ENCODE measurements at regions not wholly inside any gene's neighbourhood (a gene's known extent, or its start where the extent isn't known, plus 50 kb on each side); places are given as distances from the start of the nearest gene placed in this dataset.

DNA sequence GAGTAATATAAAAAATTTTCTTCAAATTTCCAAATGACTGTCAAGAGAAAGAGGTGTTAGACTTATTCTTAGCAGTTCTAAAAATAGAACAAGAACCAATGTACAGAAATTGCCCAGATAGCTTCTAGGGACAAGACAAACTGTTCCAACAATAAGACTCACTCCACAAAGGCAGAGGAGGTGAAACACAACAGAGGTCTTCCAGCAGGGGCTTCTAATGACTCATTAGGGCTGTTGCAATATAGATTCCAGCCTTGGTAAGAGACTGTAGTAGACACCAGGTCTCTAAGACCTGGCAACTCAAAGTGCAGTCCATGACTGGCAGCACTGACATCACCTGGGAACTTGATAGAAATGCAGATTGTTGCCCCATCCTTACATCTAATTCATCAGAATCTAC, 134.6 kb upstream of the VLDLR start:
- H3K9me1 ChIP-seq (replicated peaks; ENCODE audit: control insufficient read depth, extremely low read depth, insufficient read depth, low read length), result no peaks in the 10 kb centered on the region
- no peaks in the 10 kb centered on the region for H3K4me1 ChIP-seq (ENCODE audit: control insufficient read depth, extremely low read depth, insufficient read depth, low read length)
- H3K79me2 ChIP-seq (ENCODE audit: control insufficient read depth, insufficient read depth, low read length), result no peaks in the 10 kb centered on the region
- no TSS peak for BruUV-seq (replicated peaks)
- no peak overlapping the region for H3K4me2 ChIP-seq (ENCODE audit: insufficient read depth, low read length)
- ChIA-PET POLR2A (no interaction called here), CTCF (interaction anchor here (0.8 to 1.3 kb wide), 2 partner anchors 21 to 241 kb away, joined by 3 to 6 read pairs; no protein-coding TSS in a partner anchor)
- peaks cover 0 to 3% of the 10 kb centered on the region in 2 experiments for H3K27me3 ChIP-seq (ENCODE audit: control insufficient read depth in 2 of 2, insufficient read depth in 2 of 2, low read length in 2 of 2)
- H3K9ac ChIP-seq (replicated peaks; ENCODE audit: extremely low read depth, insufficient read depth, low read length), result no peak overlapping the region
- no peaks in the 10 kb centered on the region for H4K20me1 ChIP-seq (replicated peaks; ENCODE audit: control insufficient read depth, extremely low read depth, insufficient read depth, low read length)
- H3K36me3 ChIP-seq (ENCODE audit: control insufficient read depth in 2 of 2, extremely low read depth in 1 of 2, insufficient read depth in 2 of 2, low read length in 2 of 2), result no peaks in the 10 kb centered on the region
- no peak overlapping the region for H2AFZ ChIP-seq (ENCODE audit: low read depth, low read length)
- intact Hi-C loops (cut with micrococcal nuclease), result no loop called here
- no peak for DNase-seq (ENCODE audit: low read depth, low spot score)
- no peak overlapping the region for H3K4me3 ChIP-seq (replicated peaks in 1 of 3; ENCODE audit: insufficient read depth in 1 of 3, low read depth in 1 of 3, low read length in 3 of 3)
- no peaks in the 10 kb centered on the region for H3K9me3 ChIP-seq (replicated peaks; ENCODE audit: control insufficient read depth, insufficient read depth, low read length)
- H3K27ac ChIP-seq (ENCODE audit: insufficient read depth, low read depth, low read length), result no peak overlapping the region
- dilution Hi-C loops (cut with MboI; ENCODE audit: extremely low pct_ligation_motif_present, low sequenced_read_pairs), result no loop called here
- FAIRE-seq, result no peak
- TF ChIP-seq MAX (IDR thresholded peaks at IDR 0.05; ENCODE audit: insufficient read depth, insufficient read length) (no peak), FOS (IDR thresholded peaks at IDR 0.05; ENCODE audit: borderline replicate concordance, insufficient read depth, low read length) (no peak), JUN (IDR thresholded peaks at IDR 0.05; ENCODE audit: borderline replicate concordance, insufficient read depth, insufficient read length, low read depth) (no peak), MYC (IDR thresholded peaks at IDR 0.05; ENCODE audit: low read depth, low read length) (no peak), EZH2 (IDR thresholded peaks at IDR 0.05; ENCODE audit: borderline replicate concordance, low read depth, low read length, severe bottlenecking) (no peak), POLR2AphosphoS5 (IDR thresholded peaks at IDR 0.05; ENCODE audit: insufficient read depth, low read depth, low read length) (no peak), POLR2A (IDR thresholded peaks at IDR 0.05; ENCODE audit: low read depth, low read length) (no peak), GATA2 (IDR thresholded peaks at IDR 0.05; ENCODE audit: insufficient read depth, insufficient read length, low read depth, low read length) (no peak)
- TF ChIP-seq, protein P1, sequence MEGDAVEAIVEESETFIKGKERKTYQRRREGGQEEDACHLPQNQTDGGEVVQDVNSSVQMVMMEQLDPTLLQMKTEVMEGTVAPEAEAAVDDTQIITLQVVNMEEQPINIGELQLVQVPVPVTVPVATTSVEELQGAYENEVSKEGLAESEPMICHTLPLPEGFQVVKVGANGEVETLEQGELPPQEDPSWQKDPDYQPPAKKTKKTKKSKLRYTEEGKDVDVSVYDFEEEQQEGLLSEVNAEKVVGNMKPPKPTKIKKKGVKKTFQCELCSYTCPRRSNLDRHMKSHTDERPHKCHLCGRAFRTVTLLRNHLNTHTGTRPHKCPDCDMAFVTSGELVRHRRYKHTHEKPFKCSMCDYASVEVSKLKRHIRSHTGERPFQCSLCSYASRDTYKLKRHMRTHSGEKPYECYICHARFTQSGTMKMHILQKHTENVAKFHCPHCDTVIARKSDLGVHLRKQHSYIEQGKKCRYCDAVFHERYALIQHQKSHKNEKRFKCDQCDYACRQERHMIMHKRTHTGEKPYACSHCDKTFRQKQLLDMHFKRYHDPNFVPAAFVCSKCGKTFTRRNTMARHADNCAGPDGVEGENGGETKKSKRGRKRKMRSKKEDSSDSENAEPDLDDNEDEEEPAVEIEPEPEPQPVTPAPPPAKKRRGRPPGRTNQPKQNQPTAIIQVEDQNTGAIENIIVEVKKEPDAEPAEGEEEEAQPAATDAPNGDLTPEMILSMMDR (IDR thresholded peaks at IDR 0.05; ENCODE audit: extremely low read depth in 1 of 2, insufficient read depth in 1 of 2, low read depth in 1 of 2, low read length in 2 of 2), result no peak
